SK-N-SH (cell line): ENCODE measurements at regions not wholly inside any gene's neighbourhood (a gene's known extent, or its start where the extent isn't known, plus 50 kb on each side); places are given as distances from the start of the nearest gene placed in this dataset.

Experiments used
- CTCF ChIP-seq: fragments of 200-600 bp; sonication (generic); IDR thresholded peaks from 2 replicates; pipeline ENCODE4 v1.6.1; 2017; ENCODE audit warnings: antibody characterized with exemption, mild to moderate bottlenecking, moderate library complexity
- EP300 ChIP-seq, 2 experiments: IDR thresholded peaks; 2 replicates each; pipeline versions ENCODE4 v1.4.0 to v1.6.1; 2012; ENCODE audit warnings: borderline replicate concordance in 1 of 2, low read depth in 1 of 2, low read length in 1 of 2
- FOXJ3 ChIP-seq: sonication (generic); formaldehyde crosslinking; IDR thresholded peaks from 2 replicates; pipeline ENCODE4 v1.5.1; 2020; ENCODE audit warnings: mild to moderate bottlenecking, missing genetic modification reagents
- FOXM1 ChIP-seq: IDR thresholded peaks from 2 replicates; pipeline ENCODE4 v1.4.0; 2012; ENCODE audit warnings: low read depth, mild to moderate bottlenecking
- MAX ChIP-seq: IDR thresholded peaks from 2 replicates; pipeline ENCODE4 v1.4.0; 2012; ENCODE audit warnings: low read depth
- MXI1 ChIP-seq: IDR thresholded peaks from 2 replicates; pipeline ENCODE4 v1.6.1; 2012; ENCODE audit warnings: mild to moderate bottlenecking, low read depth, low read length, improper control_type of control experiment
- PBX3 ChIP-seq: IDR thresholded peaks from 2 replicates; pipeline ENCODE4; 2012
- POLR2AphosphoS5 ChIP-seq: IDR thresholded peaks from 2 replicates; pipeline ENCODE4 v1.6.1; 2012; ENCODE audit warnings: low read depth, low read length
- RAD21 ChIP-seq: IDR thresholded peaks from 2 replicates; pipeline ENCODE4 v1.6.1; 2012; ENCODE audit warnings: mild to moderate bottlenecking, low read length
- SIN3A ChIP-seq: IDR thresholded peaks from 2 replicates; pipeline ENCODE4 v1.6.1; 2012; ENCODE audit warnings: low read depth, mild to moderate bottlenecking, low read length, moderate library complexity, borderline replicate concordance
- TEAD4 ChIP-seq: IDR thresholded peaks from 2 replicates; pipeline ENCODE4 v1.4.0; 2012; ENCODE audit warnings: mild to moderate bottlenecking, borderline replicate concordance; ENCODE audit not compliant: insufficient read depth
- YY1 ChIP-seq: IDR thresholded peaks from 2 replicates; pipeline ENCODE4 v1.4.0; 2012; ENCODE audit warnings: low read depth, mild to moderate bottlenecking
- TF ChIP-seq, protein P1 (sequence below): IDR thresholded peaks from 2 replicates; pipeline ENCODE4 v1.4.0; 2012; ENCODE audit warnings: low read depth, borderline replicate concordance
- TF ChIP-seq, protein P2 (sequence below): IDR thresholded peaks from 2 replicates; pipeline ENCODE4 v1.6.1; 2012; ENCODE audit warnings: mild to moderate bottlenecking, low read depth, low read length, moderate library complexity

- TF ChIP-seq MXI1: no peak
- TF ChIP-seq CTCF: no peak
- TF ChIP-seq EP300 (IDR thresholded peaks at IDR 0.05; ENCODE audit: borderline replicate concordance in 1 of 2, low read depth in 1 of 2, low read length in 1 of 2): no peak
- no peak for TF ChIP-seq POLR2AphosphoS5
- no peak for TF ChIP-seq YY1
- no peak for TF ChIP-seq FOXM1
- TF ChIP-seq SIN3A: no peak
- no peak for TF ChIP-seq FOXJ3
- TF ChIP-seq, protein P1, sequence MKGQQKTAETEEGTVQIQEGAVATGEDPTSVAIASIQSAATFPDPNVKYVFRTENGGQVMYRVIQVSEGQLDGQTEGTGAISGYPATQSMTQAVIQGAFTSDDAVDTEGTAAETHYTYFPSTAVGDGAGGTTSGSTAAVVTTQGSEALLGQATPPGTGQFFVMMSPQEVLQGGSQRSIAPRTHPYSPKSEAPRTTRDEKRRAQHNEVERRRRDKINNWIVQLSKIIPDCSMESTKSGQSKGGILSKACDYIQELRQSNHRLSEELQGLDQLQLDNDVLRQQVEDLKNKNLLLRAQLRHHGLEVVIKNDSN: no peak
- TF ChIP-seq TEAD4: no peak
- no peak for TF ChIP-seq RAD21
- TF ChIP-seq PBX3: no peak
- TF ChIP-seq, protein P2, sequence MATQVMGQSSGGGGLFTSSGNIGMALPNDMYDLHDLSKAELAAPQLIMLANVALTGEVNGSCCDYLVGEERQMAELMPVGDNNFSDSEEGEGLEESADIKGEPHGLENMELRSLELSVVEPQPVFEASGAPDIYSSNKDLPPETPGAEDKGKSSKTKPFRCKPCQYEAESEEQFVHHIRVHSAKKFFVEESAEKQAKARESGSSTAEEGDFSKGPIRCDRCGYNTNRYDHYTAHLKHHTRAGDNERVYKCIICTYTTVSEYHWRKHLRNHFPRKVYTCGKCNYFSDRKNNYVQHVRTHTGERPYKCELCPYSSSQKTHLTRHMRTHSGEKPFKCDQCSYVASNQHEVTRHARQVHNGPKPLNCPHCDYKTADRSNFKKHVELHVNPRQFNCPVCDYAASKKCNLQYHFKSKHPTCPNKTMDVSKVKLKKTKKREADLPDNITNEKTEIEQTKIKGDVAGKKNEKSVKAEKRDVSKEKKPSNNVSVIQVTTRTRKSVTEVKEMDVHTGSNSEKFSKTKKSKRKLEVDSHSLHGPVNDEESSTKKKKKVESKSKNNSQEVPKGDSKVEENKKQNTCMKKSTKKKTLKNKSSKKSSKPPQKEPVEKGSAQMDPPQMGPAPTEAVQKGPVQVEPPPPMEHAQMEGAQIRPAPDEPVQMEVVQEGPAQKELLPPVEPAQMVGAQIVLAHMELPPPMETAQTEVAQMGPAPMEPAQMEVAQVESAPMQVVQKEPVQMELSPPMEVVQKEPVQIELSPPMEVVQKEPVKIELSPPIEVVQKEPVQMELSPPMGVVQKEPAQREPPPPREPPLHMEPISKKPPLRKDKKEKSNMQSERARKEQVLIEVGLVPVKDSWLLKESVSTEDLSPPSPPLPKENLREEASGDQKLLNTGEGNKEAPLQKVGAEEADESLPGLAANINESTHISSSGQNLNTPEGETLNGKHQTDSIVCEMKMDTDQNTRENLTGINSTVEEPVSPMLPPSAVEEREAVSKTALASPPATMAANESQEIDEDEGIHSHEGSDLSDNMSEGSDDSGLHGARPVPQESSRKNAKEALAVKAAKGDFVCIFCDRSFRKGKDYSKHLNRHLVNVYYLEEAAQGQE: no peak
- TF ChIP-seq MAX: no peak
Measured at GRCh38 chr20:24787621-24788020, 161.4 kb upstream of the CST7 start.
